GM08714 (cell line): ENCODE measurements at regions not wholly inside any gene's neighbourhood (a gene's known extent, or its start where the extent isn't known, plus 50 kb on each side); places are given as distances from the start of the nearest gene placed in this dataset.
A peak's percentile ranks its signal among the peaks of the same experiment; 100 is the strongest.
"Not testable (repeated sequence)": the region's sequence is repeated elsewhere in the genome, so short reads cannot be mapped to it uniquely, and the experiment has no call there.

Experiments
- H3K4me3 ChIP-seq: fragments of 200-500 bp; sonication (Bioruptor generic); 2 replicates; pipeline ENCODE4 v1.5.1; 2014; ENCODE audit warnings: mild to moderate bottlenecking, low read length, inconsistent platforms
- ZNF274 ChIP-seq: IDR thresholded peaks from 2 replicates; pipeline ENCODE4 v1.6.1; 2012; ENCODE audit warnings: mild to moderate bottlenecking, low read depth, low read length

GRCh38 chr12:11968048-11968383, 102.7 kb upstream of the BCL2L14 start:
- no peak overlapping the region for H3K4me3 ChIP-seq
- no peak for TF ChIP-seq ZNF274

DNA sequence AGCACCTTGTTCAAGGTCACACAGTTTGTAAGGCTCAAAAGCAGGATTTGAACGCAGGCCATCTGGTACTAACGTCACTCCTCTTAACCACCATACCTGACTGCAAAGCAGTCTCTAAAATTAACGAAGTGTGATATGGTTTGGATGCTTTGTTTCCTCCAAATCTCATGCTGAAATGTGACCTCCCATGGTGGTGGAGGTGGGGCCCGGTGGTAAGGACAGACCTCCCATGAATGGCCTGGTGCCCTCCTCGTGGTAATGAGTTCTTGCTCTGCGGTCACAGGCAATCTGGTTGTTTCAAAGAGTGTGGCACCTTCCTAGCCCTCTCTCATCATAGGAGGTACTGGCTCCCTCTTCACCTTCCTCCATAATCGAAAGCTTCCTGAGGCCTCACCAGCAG, 102.2 kb upstream of the BCL2L14 start:
- no peak overlapping the region for H3K4me3 ChIP-seq
- TF ChIP-seq ZNF274, result no peak

- no peak for TF ChIP-seq ZNF274
- no peak overlapping the region for H3K4me3 ChIP-seq
These were observed 101.1 kb upstream of the BCL2L14 start for GRCh38 chr12:11969437-11970154.

- no peak overlapping the region for H3K4me3 ChIP-seq
- no peak for TF ChIP-seq ZNF274
These were observed 100.6 kb upstream of the BCL2L14 start for GRCh38 chr12:11970155-11970520.

- H3K4me3 ChIP-seq, result no peak overlapping the region
- no peak for TF ChIP-seq ZNF274
These were observed 97.3 kb upstream of the BCL2L14 start for GRCh38 chr12:11973396-11973795.

GRCh38 chr12:11976005-11976404, 94.7 kb upstream of the BCL2L14 start:
- H3K4me3 ChIP-seq, result no peak overlapping the region
- TF ChIP-seq ZNF274, result no peak

- H3K4me3 ChIP-seq, result no peak overlapping the region
- no peak for TF ChIP-seq ZNF274
These were observed 91.9 kb upstream of the BCL2L14 start for GRCh38 chr12:11978726-11979384.

DNA sequence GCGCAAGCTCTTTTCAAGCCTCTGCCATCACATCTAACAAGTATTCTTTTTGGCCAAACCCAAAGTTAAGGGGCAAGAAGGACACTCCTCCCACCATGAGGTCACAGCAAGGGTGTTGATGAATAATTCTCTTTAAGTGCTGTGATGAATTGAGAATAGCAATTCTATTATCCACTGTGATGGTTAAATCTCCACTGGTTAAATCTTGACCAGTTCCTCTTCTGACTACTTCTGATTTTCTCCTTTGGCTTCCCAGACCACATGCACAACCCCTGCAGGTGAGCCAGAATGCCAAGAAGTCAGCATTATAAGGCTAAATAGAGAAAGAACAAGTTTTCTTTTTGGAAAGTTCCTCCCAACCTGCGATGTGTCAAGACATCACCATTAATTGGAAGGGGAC, 90.6 kb upstream of the BCL2L14 start:
- no peak for TF ChIP-seq ZNF274
- no peak overlapping the region for H3K4me3 ChIP-seq

- no peak for TF ChIP-seq ZNF274
- H3K4me3 ChIP-seq, result peak overlapping the region; percentile 1; the same call in 1 of the 2 replicates
These were observed 89.5 kb upstream of the BCL2L14 start for GRCh38 chr12:11981121-11981733.

DNA sequence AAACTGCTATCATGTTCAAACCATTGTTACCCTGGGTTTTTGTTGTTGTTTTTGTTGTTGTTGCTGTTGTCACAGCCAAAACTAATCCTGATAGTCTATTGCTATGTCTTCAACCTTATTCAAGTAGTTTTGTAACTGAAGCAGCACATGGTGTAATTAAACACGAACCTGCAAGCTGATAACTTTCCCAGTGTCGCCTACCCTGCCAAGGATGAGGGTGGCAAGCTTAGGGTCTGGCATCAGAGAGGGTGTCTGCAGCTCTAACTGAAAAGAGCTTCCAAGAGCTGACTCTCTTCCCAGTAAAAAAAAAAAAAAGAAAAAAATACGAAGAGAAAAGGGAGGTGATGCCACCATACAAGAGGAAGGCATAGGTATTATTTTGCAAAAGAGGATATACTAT, 86.3 kb upstream of the BCL2L14 start:
- no peak for TF ChIP-seq ZNF274
- H3K4me3 ChIP-seq, result no peak overlapping the region

DNA sequence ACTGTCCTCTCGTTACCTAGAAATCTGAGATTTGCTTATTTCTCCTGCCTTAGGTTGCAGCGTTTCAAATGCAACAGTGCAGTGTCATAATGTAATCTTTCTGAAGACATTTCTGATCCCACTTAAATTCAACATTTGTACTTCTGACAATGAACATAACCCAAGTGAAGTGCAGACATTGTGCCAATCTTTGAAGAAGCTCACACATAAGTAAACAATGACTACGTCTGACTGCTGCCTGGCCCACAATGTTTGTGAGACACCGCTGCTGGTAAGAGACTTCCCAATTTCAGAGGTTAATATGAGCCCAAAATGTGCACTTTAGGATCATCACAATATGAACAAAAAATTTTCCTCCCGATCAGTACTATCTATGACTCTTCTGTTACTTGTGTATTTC, 84.6 kb upstream of the BCL2L14 start:
- no peak overlapping the region for H3K4me3 ChIP-seq
- no peak for TF ChIP-seq ZNF274

GRCh38 chr12:11987901-11988300, 82.8 kb upstream of the BCL2L14 start:
- no peak for TF ChIP-seq ZNF274

GRCh38 chr12:11991604-11992003, 79.1 kb upstream of the BCL2L14 start:
- no peak for TF ChIP-seq ZNF274

More at GRCh38 chr12:11987901-11988300, 82.8 kb upstream of the BCL2L14 start:
- no peak overlapping the region for H3K4me3 ChIP-seq

DNA sequence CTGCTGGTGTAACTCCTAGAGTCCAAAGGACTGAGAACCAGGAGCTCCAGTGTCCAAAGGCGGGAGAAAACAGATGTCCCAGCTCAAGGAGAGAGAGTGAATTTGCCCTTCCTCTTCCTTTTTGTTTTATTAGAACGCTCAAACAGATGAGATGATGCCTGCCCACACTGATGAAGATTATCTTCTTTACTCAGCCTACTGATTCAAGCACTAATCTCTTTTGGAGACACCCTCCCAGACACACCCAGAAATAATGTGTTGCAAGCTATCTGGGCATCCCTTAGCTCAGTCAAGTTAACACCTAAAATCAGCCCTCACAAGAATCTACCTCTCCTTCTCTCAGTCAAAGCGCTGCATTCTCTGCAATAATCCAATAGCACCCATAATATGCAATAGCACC, 78.2 kb upstream of the BCL2L14 start:
- TF ChIP-seq ZNF274, result no peak
- no peak overlapping the region for H3K4me3 ChIP-seq

More at GRCh38 chr12:11991604-11992003, 79.1 kb upstream of the BCL2L14 start:
- no peak overlapping the region for H3K4me3 ChIP-seq

DNA sequence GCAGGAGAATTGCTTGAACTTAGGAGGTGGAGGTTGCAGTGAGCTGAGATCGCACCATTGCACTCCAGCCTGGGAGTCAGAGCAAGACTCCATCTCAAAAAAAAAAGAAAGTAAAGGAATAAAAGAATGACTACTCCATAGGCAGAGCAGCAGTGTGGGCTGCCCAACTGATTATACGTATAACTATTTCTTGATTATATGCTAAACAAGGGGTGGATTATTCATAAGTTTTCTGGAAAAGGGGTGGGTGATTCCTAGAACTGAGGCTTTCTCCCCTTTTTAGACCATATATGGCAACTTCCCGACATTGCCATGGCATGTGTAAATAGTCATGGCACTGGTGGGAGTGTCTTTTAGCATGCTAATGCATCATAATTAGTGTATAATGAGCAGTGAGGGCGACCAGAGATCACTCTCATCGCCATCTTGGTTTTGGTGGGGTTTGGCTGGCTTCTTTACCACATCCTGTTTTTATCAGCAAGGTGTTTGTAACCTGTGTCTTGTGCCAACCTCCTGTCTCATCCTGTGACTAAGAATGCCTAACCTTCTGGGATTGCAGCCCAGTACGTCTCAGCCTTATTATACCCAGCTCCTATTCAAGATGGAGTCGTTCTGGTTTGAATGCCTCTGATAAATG, 72.3 kb upstream of the BCL2L14 start:
- H3K4me3 ChIP-seq, result not testable (repeated sequence)
